ENCODE measurements at regions not wholly inside any gene's neighbourhood (a gene's known extent, or its start where the extent isn't known, plus 50 kb on each side); places are given as distances from the start of the nearest gene placed in this dataset.

GRCh38 chr1:19010995-19011844, 54.7 kb upstream of the IFFO2 start (continued):
- TF ChIP-seq BCL6B (tag by site-specific recombination; IDR thresholded peaks at IDR 0.05) (no peak), GLIS2 (tag by site-specific recombination; IDR thresholded peaks at IDR 0.05) (no peak), ZNF600 (tag by site-specific recombination; IDR thresholded peaks at IDR 0.05) (0 out of 2 replicates have a peak, but pooled peaks have one; percentile 17), TSHZ1 (tag by site-specific recombination; IDR thresholded peaks at IDR 0.05; ENCODE audit: borderline replicate concordance) (no peak), INSM2 (tag by site-specific recombination; IDR thresholded peaks at IDR 0.05) (no peak), ZNF2 (tag by site-specific recombination; IDR thresholded peaks at IDR 0.05) (no peak), ZXDB (tag by site-specific recombination; IDR thresholded peaks at IDR 0.05) (0 out of 2 replicates have a peak, but pooled peaks have one; percentile 20), SP3 (tag by site-specific recombination; IDR thresholded peaks at IDR 0.05) (no peak), ZNF274 (IDR thresholded peaks at IDR 0.05; ENCODE audit: low read length) (no peak), ZNF274 (tag by site-specific recombination; IDR thresholded peaks at IDR 0.05; ENCODE audit: borderline replicate concordance) (no peak), ZNF645 (tag by site-specific recombination; IDR thresholded peaks at IDR 0.05) (no peak), ZNF148 (tag by site-specific recombination; IDR thresholded peaks at IDR 0.05; ENCODE audit: borderline replicate concordance) (no peak), ZNF175 (tag by site-specific recombination; IDR thresholded peaks at IDR 0.05) (no peak), TRIM28 (IDR thresholded peaks at IDR 0.05; ENCODE audit: borderline replicate concordance, low read length) (peak; percentile 67), HIC1 (tag by site-specific recombination; IDR thresholded peaks at IDR 0.05) (no peak), ZNF610 (tag by site-specific recombination; IDR thresholded peaks at IDR 0.05; ENCODE audit: borderline replicate concordance) (no peak), ZNF791 (tag by site-specific recombination; IDR thresholded peaks at IDR 0.05) (no peak), SP2 (tag by site-specific recombination; IDR thresholded peaks at IDR 0.05) (no peak), ZNF426 (tag by site-specific recombination; IDR thresholded peaks at IDR 0.05) (no peak), ZNF248 (tag by site-specific recombination; IDR thresholded peaks at IDR 0.05) (no peak), ZNF433 (tag by site-specific recombination; IDR thresholded peaks at IDR 0.05; ENCODE audit: low read depth) (no peak), ZNF394 (tag by site-specific recombination; IDR thresholded peaks at IDR 0.05; ENCODE audit: borderline replicate concordance) (no peak), ZNF521 (tag by site-specific recombination; IDR thresholded peaks at IDR 0.05) (no peak), ZNF266 (tag by site-specific recombination; IDR thresholded peaks at IDR 0.05; ENCODE audit: low read depth) (no peak), ZNF555 (tag by site-specific recombination; conservative IDR thresholded peaks at IDR 0.05) (no peak)

All from HEK293 (cell line).